Vagina (tissue), 2 donors: ENCODE measurements at regions not wholly inside any gene's neighbourhood (a gene's known extent, or its start where the extent isn't known, plus 50 kb on each side); places are given as distances from the start of the nearest gene placed in this dataset.

Experiments
- CTCF ChIP-seq, 3 experiments: fragments of 450-650 bp in 2 of 3; fragments of 200-600 bp in 1 of 3; sonication (generic) in 1 of 3; IDR thresholded peaks; one replicate each; pipeline ENCODE4 v1.5.1; 2017 to 2019; ENCODE audit warnings: antibody characterized with exemption in 3 of 3, mild to moderate bottlenecking in 2 of 3, moderate library complexity in 2 of 3
- POLR2A ChIP-seq, 2 donors: fragments of 450-650 bp; IDR thresholded peaks; one replicate each; pipeline ENCODE4 v1.6.1; 2017; ENCODE audit warnings: antibody characterized with exemption in 2 of 2, mild to moderate bottlenecking in 2 of 2, moderate library complexity in 2 of 2
- POLR2AphosphoS5 ChIP-seq, 2 donors: sonication (generic); formaldehyde crosslinking; IDR thresholded peaks; one replicate each; pipeline ENCODE4 v1.9.0; 2017; ENCODE audit warnings: antibody characterized with exemption in 2 of 2, mild to moderate bottlenecking in 2 of 2, low read depth in 1 of 2; ENCODE audit not compliant: insufficient read depth in 1 of 2

- TF ChIP-seq POLR2A (IDR thresholded peaks at IDR 0.05) (no peak), CTCF (IDR thresholded peaks at IDR 0.05) (no peak), POLR2AphosphoS5 (IDR thresholded peaks at IDR 0.05; ENCODE audit: insufficient read depth in 1 of 2, low read depth in 1 of 2) (no peak)
Observed at GRCh38 chr1:221468546-221468945, 273.3 kb downstream of the DUSP10 start.
